GM10266 (cell line): ENCODE measurements at regions not wholly inside any gene's neighbourhood (a gene's known extent, or its start where the extent isn't known, plus 50 kb on each side); places are given as distances from the start of the nearest gene placed in this dataset.

Source experiments
- DNase-seq: peaks from one replicate; pipeline ENCODE4 v3.0.0; 2012; ENCODE audit errors: extremely low spot score
- CTCF ChIP-seq: IDR thresholded peaks from 2 replicates; pipeline ENCODE4 v1.5.1; 2012; ENCODE audit warnings: mild to moderate bottlenecking, low read depth; ENCODE audit not compliant: control insufficient read depth, insufficient read depth; ENCODE audit errors: missing control alignments

GRCh38 chr3:147941969-147942368 is 532.8 kb downstream of the ZIC1 start:
- DNase-seq = no peak
- no peak for TF ChIP-seq CTCF

- no peak for TF ChIP-seq CTCF
- no peak for DNase-seq
These were observed 534.2 kb downstream of the ZIC1 start for GRCh38 chr3:147943265-147943945.

- peak; percentile 18 for DNase-seq
- peak; percentile 29 for TF ChIP-seq CTCF
These were observed 536.9 kb downstream of the ZIC1 start for GRCh38 chr3:147945968-147946519.

DNA sequence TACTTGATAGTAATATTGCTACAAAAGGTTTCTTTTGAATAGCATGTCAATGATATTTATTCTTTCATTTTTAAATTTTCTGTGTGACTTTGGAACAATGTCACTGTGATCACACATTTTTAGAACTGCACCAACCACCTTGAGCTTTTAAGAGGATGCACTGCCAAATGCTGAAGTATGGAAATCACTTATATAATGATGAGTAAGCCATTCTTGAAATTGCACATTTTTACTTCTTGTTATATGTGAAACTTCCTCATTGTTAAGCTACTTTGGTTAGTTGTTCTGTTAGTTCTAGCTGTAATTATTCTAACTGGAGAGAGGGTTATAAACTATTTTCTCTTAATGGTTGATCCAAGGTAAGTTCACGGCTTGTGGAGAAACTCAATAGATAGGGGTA is 547.5 kb downstream of the ZIC1 start:
- DNase-seq = no peak
- no peak for TF ChIP-seq CTCF

DNA sequence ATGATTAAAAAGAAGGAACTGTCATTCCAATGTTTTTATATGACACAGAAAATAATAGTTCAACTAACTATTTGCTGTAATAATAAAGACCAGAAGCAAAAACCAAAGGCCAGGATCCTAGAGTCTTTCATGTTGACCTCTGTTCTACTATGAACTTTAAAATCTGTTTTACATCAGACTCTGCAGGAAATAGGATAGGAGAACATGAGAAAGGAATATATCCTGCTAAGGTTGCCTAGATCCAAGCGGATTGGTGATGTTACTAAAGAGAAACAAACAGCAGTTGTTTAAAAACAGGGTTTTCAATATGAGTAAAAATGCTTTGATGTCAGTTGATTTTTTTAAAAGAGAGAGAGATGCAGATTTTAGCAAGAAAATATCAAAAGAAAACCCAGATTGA is 549.6 kb downstream of the ZIC1 start:
- DNase-seq = no peak
- no peak for TF ChIP-seq CTCF

GRCh38 chr3:147960786-147961185 is 551.6 kb downstream of the ZIC1 start:
- DNase-seq = no peak
- TF ChIP-seq CTCF = no peak

GRCh38 chr3:147962408-147963164 is 553.4 kb downstream of the ZIC1 start:
- TF ChIP-seq CTCF = no peak
- no peak for DNase-seq
